Kasumi-1 (cell line): ENCODE measurements at regions not wholly inside any gene's neighbourhood (a gene's known extent, or its start where the extent isn't known, plus 50 kb on each side); places are given as distances from the start of the nearest gene placed in this dataset.

Experiments
- DNase-seq, 2 experiments: peaks; one replicate each; lab custom pipeline; 2025; lab: John Stamatoyannopoulos, UW

- peak; percentile 89 to 92 for DNase-seq
Measured at GRCh38 chr10:107814865-107815487, 650.5 kb upstream of the SORCS1 start.

- no peak for DNase-seq
Measured at GRCh38 chr10:107813451-107814162, 649.1 kb upstream of the SORCS1 start.

- DNase-seq = no peak
Measured at GRCh38 chr10:107809889-107810288, 645.4 kb upstream of the SORCS1 start.

- DNase-seq = no peak
Measured at GRCh38 chr10:107807836-107808235, 643.3 kb upstream of the SORCS1 start.

GRCh38 chr10:107806026-107806425 lies 641.5 kb upstream of the SORCS1 start:
- no peak for DNase-seq

GRCh38 chr10:107803546-107803945 lies 639.0 kb upstream of the SORCS1 start:
- DNase-seq = no peak

DNA sequence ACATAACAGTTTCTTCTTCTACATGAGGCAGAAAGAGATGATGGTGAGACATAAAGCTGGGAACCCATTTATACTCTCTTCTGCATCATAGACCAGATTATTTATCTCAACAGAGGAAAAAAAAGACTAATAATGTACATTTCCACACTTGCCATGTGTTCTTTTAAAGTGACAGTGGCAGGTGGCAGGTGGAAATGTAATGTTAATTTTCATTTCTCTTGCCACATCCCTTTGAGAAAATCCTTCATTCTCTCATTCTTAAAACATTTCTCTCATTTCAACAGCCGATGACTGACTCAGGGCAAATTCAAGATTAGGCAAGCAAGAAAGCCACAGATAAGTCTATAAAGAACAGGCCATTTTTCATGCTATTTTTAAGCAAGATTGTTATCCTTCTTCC lies 635.6 kb upstream of the SORCS1 start:
- DNase-seq = no peak

- DNase-seq = no peak
Measured at GRCh38 chr10:107790271-107790670, 625.8 kb upstream of the SORCS1 start.

- no peak for DNase-seq
Measured at GRCh38 chr10:107771066-107771465, 606.6 kb upstream of the SORCS1 start.

DNA sequence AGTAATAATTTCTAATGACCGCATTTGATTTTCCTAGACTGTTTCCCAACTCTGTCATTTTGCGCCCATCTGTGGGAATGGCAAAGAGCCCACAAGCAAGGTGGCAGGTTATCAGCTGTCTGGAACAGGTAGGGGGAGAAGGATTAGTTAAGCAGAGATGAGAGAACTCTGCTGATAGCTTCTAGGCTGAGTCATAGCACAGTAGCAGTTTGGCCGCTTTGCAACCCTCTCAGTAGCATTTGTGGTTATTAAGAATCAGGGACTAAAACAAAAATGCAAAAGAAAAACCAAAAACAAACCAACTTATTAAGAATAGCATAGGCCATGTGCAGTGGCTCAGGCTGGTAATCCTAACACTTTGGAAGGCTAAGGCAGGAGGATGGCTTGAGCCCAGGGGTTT lies 602.7 kb upstream of the SORCS1 start:
- no peak for DNase-seq

- DNase-seq = no peak
Measured at GRCh38 chr10:107754814-107755213, 590.3 kb upstream of the SORCS1 start.

GRCh38 chr10:107749235-107749634 lies 584.7 kb upstream of the SORCS1 start:
- DNase-seq = no peak

- no peak for DNase-seq
Measured at GRCh38 chr10:107747851-107748250, 583.3 kb upstream of the SORCS1 start.

DNA sequence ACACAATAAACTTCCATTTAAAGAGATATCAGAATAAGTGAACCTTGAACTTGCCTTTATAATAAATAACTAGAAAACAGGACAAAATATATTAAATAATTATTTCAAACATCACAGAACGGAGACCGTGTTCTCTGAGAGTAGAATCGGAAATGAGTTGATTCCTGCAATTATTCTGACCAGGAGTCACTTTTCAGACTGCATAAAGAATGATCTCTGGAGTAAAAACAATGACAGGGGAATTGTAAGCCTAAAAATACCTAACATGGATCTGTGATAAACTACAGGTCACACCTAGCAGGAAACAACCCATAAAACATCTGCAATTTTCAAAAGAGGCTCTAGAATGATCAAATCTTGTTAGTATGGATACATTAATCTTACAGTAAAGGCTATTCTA lies 577.5 kb upstream of the SORCS1 start:
- DNase-seq = no peak

- DNase-seq = peak; percentile 24
Measured at GRCh38 chr10:107740962-107741690, 576.6 kb upstream of the SORCS1 start.

DNA sequence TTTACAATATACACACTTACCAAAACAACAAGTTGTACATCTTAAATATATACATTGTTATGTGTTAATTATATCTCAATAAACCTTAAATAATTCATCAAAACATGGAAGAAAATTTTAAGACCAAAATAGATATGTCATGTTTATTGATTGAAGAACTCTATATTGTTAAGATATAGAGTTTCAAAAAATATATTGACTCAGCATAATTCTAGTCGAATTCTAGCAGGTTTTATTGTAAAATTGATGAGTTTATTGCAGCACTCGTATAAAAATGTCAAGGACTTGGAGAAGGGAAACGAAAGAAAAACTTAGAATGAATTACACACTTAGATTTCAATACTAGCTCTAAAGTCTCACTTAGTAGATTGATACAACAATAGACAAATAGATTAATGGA lies 575.4 kb upstream of the SORCS1 start:
- DNase-seq = no peak

DNA sequence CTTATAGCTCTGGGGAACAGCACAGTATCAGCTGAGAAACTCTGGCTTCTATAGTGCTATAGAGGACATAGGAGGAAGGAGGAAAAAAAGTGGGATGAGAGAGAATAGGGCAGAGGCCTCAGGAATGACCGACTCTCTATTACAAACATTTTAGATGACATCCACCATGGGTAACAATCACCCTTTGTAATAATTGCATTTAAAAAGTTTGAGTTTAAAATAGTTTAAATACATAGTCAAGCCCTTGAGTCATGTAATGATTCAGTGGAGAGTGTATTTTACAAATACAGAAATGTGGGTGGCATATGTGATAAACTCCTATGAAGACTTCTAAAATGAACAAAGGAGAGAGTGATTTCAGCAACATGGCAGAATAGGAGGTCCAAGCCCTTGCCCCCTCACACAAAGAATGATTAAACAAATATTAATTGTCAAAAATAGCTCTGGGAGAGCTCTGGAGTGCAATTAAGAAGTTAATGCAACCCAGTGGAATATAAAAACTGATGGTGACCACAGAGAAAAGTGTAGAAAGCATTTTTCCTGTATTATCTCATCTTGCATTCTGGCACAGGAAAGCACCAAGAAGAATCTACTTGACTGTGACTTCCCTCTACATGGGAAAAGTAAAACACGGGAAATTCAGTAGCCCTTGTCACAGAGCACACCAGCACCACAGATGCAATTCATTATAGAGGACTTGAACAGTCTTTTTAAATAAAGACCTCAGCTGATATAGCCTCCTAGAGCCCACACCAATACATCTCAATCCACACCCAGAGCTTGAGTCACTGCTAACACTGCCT lies 569.0 kb upstream of the SORCS1 start:
- DNase-seq = no peak

DNA sequence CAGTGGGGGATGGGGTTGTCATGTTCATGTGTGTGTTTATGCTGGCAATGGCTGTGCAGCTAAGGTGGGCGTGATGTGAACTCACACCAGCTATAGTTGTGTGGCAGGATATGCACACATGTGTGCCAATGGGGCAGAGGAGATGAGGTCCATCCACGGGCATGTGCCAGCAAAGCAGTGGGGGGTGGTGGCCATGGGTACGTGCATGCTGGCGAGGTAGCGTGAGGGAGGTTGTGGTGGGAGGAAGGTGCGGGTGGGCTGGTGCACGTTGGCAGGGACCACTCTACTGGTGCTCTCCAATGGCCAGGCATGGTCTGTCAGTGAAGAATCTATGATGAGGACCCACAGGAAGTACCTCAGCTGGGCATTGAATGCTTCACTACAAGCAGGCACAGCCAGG lies 567.5 kb upstream of the SORCS1 start:
- no peak for DNase-seq

DNA sequence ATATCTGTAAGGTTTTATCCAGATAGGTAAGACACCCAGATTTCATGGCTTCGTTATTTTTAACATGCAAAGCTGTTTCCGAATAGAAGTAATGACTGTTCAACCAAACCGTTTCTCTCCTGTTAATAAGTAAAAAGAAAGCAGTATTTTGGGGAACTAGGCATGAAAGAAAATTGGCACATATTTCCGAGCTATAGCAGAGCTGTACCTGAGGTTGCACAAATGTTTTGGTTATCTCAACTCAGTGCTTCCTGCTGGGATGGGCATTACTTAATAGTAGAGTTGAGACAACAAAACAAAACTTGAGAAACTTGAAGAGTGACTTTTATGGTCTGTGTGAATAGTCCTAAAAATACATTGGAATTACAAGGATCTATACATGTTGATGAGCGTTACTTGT lies 564.3 kb upstream of the SORCS1 start:
- no peak for DNase-seq

- no peak for DNase-seq
Measured at GRCh38 chr10:107727767-107728317, 563.3 kb upstream of the SORCS1 start.

DNA sequence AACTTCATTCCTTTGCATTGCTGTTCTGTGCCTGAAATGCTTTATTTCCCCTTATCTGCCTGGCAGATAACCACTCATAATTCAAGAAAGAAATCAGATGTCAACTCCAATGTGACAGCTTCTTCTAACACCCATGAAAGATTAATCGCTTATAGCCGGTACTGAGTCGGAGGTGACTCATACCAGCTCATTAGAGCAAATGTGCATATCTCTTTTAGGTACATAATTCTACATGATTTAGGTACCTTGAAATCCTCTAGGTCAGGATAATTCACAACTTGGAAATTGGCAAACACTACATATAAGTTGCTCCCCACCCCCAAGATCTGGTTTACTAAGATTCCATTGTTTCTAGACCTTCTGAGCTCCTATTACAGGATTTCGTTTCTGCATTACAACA lies 554.4 kb upstream of the SORCS1 start:
- no peak for DNase-seq

GRCh38 chr10:107717046-107717445 lies 552.5 kb upstream of the SORCS1 start:
- DNase-seq = no peak
